Astrocyte (in vitro differentiated cells and primary cell): ENCODE measurements at regions not wholly inside any gene's neighbourhood (a gene's known extent, or its start where the extent isn't known, plus 50 kb on each side); places are given as distances from the start of the nearest gene placed in this dataset.

Experiments
- DNase-seq: peaks from one replicate; pipeline ENCODE4 v3.0.0-alpha.2; 2010; ENCODE audit warnings: low read depth
- FAIRE-seq: peaks from 2 replicates; lab custom pipeline; 2011; peaks lifted over from hg19 to GRCh38; lab: Jason Lieb, UNC
- H2AFZ ChIP-seq: 2 replicates; pipeline ENCODE4 v1.6.0; 2012; ENCODE audit warnings: low read depth, low read length, inconsistent platforms
- H3K27ac ChIP-seq: 2 replicates; pipeline ENCODE4 v1.5.1; 2011; ENCODE audit warnings: low read depth, low read length, inconsistent platforms
- H3K27me3 ChIP-seq: 2 replicates; pipeline ENCODE4 v1.6.0; 2011; ENCODE audit warnings: low read length, inconsistent platforms; ENCODE audit not compliant: insufficient read depth
- H3K36me3 ChIP-seq: 2 replicates; pipeline ENCODE4 v1.5.1; 2011; ENCODE audit warnings: low read length, inconsistent platforms; ENCODE audit not compliant: insufficient read depth
- H3K4me1 ChIP-seq: 2 replicates; pipeline ENCODE4 v1.5.1; 2011; ENCODE audit warnings: low read length, inconsistent platforms; ENCODE audit not compliant: insufficient read depth
- H3K4me2 ChIP-seq: 2 replicates; pipeline ENCODE4 v1.6.0; 2012; ENCODE audit warnings: low read length, inconsistent platforms
- H3K4me3 ChIP-seq: 2 replicates; pipeline ENCODE4 v1.5.1; 2011; ENCODE audit warnings: low read depth, mild to moderate bottlenecking, low read length, inconsistent platforms; ENCODE audit not compliant: insufficient read depth
- H3K79me2 ChIP-seq: 2 replicates; pipeline ENCODE4 v1.6.0; 2012; ENCODE audit warnings: mild to moderate bottlenecking, low read length, inconsistent platforms; ENCODE audit not compliant: insufficient read depth
- H3K9ac ChIP-seq: 2 replicates; pipeline ENCODE4 v1.6.0; 2012; ENCODE audit warnings: mild to moderate bottlenecking, low read length, inconsistent platforms
- H3K9me3 ChIP-seq: 2 replicates; pipeline ENCODE4 v1.5.1; 2012; ENCODE audit warnings: low read depth, mild to moderate bottlenecking, low read length, inconsistent platforms; ENCODE audit not compliant: insufficient read depth
- H4K20me1 ChIP-seq: 2 replicates; pipeline ENCODE4 v1.6.0; 2012; ENCODE audit warnings: low read length, inconsistent platforms; ENCODE audit not compliant: insufficient read depth
- H3K27ac Mint-ChIP-seq: one replicate; pipeline ENCODE4 v1.8.0; 2021; ENCODE audit warnings: mild to moderate bottlenecking, mixed read lengths; ENCODE audit not compliant: unreplicated experiment
- H3K27me3 Mint-ChIP-seq: one replicate; pipeline ENCODE4 v1.8.0; 2021; ENCODE audit warnings: low read depth, mixed read lengths; ENCODE audit not compliant: unreplicated experiment
- H3K36me3 Mint-ChIP-seq: one replicate; pipeline ENCODE4 v1.8.0; 2021; ENCODE audit warnings: low read depth, mixed read lengths; ENCODE audit not compliant: unreplicated experiment
- H3K4me1 Mint-ChIP-seq: one replicate; pipeline ENCODE4 v1.8.0; 2021; ENCODE audit warnings: low read depth, mixed read lengths; ENCODE audit not compliant: unreplicated experiment
- H3K4me3 Mint-ChIP-seq: one replicate; pipeline ENCODE4 v1.8.0; 2021; ENCODE audit warnings: mild to moderate bottlenecking, moderate library complexity, mixed read lengths; ENCODE audit not compliant: unreplicated experiment
- H3K9me3 Mint-ChIP-seq: one replicate; pipeline ENCODE4 v1.8.0; 2021; ENCODE audit warnings: mild to moderate bottlenecking, mixed read lengths; ENCODE audit not compliant: unreplicated experiment
- EZH2 ChIP-seq: IDR thresholded peaks from 2 replicates; pipeline ENCODE4 v1.6.1; 2012; ENCODE audit warnings: mild to moderate bottlenecking, low read length, inconsistent platforms; ENCODE audit not compliant: insufficient read depth
- TF ChIP-seq, protein P1 (sequence below): IDR thresholded peaks from 2 replicates; pipeline ENCODE4 v1.5.1; 2011; ENCODE audit warnings: low read depth, mild to moderate bottlenecking, inconsistent platforms, low read length, moderate library complexity; ENCODE audit not compliant: insufficient read depth

GRCh38 chr22:22048981-22049531 is 66.5 kb upstream of the TOP3B start:
- no peak for DNase-seq
- H3K36me3 Mint-ChIP-seq, result no peaks in the 10 kb centered on the region
- peaks cover 41% of the 10 kb centered on the region for H3K27me3 Mint-ChIP-seq
- Histone ChIP-seq H3K9ac (no peak overlapping the region), H3K4me2 (no peak overlapping the region), H3K27me3 (peaks cover 8% of the 10 kb centered on the region), H3K79me2 (no peaks in the 10 kb centered on the region), H2AFZ (no peak overlapping the region), H3K36me3 (no peaks in the 10 kb centered on the region), H3K4me3 (no peak overlapping the region), H4K20me1 (no peaks in the 10 kb centered on the region), H3K27ac (no peak overlapping the region), H3K4me1 (no peaks in the 10 kb centered on the region), H3K9me3 (no peaks in the 10 kb centered on the region)
- peaks cover 5% of the 10 kb centered on the region for H3K9me3 Mint-ChIP-seq
- H3K4me1 Mint-ChIP-seq, result no peaks in the 10 kb centered on the region
- H3K27ac Mint-ChIP-seq, result no peak overlapping the region
- no peak for FAIRE-seq
- TF ChIP-seq EZH2, result no peak
- TF ChIP-seq, protein P1, sequence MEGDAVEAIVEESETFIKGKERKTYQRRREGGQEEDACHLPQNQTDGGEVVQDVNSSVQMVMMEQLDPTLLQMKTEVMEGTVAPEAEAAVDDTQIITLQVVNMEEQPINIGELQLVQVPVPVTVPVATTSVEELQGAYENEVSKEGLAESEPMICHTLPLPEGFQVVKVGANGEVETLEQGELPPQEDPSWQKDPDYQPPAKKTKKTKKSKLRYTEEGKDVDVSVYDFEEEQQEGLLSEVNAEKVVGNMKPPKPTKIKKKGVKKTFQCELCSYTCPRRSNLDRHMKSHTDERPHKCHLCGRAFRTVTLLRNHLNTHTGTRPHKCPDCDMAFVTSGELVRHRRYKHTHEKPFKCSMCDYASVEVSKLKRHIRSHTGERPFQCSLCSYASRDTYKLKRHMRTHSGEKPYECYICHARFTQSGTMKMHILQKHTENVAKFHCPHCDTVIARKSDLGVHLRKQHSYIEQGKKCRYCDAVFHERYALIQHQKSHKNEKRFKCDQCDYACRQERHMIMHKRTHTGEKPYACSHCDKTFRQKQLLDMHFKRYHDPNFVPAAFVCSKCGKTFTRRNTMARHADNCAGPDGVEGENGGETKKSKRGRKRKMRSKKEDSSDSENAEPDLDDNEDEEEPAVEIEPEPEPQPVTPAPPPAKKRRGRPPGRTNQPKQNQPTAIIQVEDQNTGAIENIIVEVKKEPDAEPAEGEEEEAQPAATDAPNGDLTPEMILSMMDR, result no peak
- H3K4me3 Mint-ChIP-seq, result no peak overlapping the region

DNA sequence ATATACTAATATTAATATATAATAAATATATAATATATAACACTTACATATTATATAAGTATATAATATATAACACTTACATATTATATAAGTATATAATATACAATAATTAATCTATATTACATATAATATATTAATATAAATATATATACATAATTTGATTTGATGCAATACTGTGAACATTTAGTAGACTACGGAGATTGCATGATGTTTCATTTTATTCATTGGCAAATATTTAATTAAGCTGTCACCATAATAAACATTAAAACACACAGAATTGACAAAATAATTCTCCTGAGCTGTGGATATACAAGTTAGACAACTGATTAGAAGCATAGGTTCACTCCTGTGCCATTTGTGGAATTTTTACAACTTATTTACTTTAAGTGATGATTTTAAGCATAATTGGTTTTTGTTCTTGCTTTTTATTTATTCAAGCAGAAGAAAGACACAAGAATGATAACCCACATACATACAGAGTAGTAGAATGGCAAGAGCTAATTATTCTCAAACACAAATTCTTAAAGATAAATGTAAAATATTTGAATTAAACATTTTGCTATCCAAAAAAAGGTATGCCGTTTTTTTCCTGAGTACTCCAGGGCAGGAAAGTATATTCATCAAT is 65.8 kb upstream of the TOP3B start:
- H3K4me1 ChIP-seq, result no peaks in the 10 kb centered on the region
- Mint-ChIP-seq H3K4me3 (no peak overlapping the region), H3K27ac (no peak overlapping the region), H3K36me3 (no peaks in the 10 kb centered on the region), H3K9me3 (peaks cover 5% of the 10 kb centered on the region), H3K4me1 (no peaks in the 10 kb centered on the region), H3K27me3 (peaks cover 36% of the 10 kb centered on the region)
- FAIRE-seq (peak; percentile 73), DNase-seq (no peak)
- no peaks in the 10 kb centered on the region for H3K9me3 ChIP-seq
- no peak overlapping the region for H3K4me2 ChIP-seq
- no peaks in the 10 kb centered on the region for H3K79me2 ChIP-seq
- no peaks in the 10 kb centered on the region for H3K36me3 ChIP-seq
- no peak for TF ChIP-seq EZH2
- TF ChIP-seq, protein P1, result no peak
- no peak overlapping the region for H3K27ac ChIP-seq
- H3K27me3 ChIP-seq, result peaks cover 8% of the 10 kb centered on the region
- H2AFZ ChIP-seq, result no peak overlapping the region
- H4K20me1 ChIP-seq, result no peaks in the 10 kb centered on the region
- H3K9ac ChIP-seq, result no peak overlapping the region
- H3K4me3 ChIP-seq, result no peak overlapping the region

DNA sequence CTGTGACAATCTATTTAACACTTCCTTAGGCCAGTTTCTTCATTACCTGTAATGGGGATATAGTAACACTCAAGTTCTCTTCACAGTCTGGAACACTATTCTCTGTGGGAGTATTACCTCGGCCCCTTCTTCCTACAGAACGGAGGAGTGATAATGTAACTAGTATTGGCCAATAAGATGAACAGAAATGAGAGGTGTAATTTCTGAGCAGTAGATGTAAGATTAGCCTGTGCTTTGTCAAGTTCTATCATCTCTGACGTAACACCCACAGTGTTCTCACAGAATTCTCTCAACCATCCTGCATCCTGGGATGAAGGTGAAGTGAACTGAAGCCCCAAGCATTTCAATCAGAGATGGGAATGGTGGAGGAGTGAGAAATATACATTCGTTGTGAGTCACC is 65.2 kb upstream of the TOP3B start:
- Mint-ChIP-seq H3K4me1 (no peaks in the 10 kb centered on the region), H3K27ac (no peak overlapping the region), H3K9me3 (peaks cover 3% of the 10 kb centered on the region), H3K36me3 (no peaks in the 10 kb centered on the region), H3K4me3 (no peak overlapping the region), H3K27me3 (peaks cover 30% of the 10 kb centered on the region)
- FAIRE-seq (no peak), DNase-seq (no peak)
- Histone ChIP-seq H3K36me3 (no peaks in the 10 kb centered on the region), H3K4me1 (no peaks in the 10 kb centered on the region), H4K20me1 (no peaks in the 10 kb centered on the region), H2AFZ (no peak overlapping the region), H3K4me2 (no peak overlapping the region), H3K9ac (no peak overlapping the region), H3K4me3 (no peak overlapping the region), H3K9me3 (no peaks in the 10 kb centered on the region), H3K27me3 (peaks cover 13% of the 10 kb centered on the region), H3K79me2 (no peaks in the 10 kb centered on the region), H3K27ac (no peak overlapping the region)
- TF ChIP-seq, protein P1, result no peak
- TF ChIP-seq EZH2, result no peak
